ENCODE measurements at regions not wholly inside any gene's neighbourhood (a gene's known extent, or its start where the extent isn't known, plus 50 kb on each side); places are given as distances from the start of the nearest gene placed in this dataset.

- 89% methylated on average over 5 of the region's 5 CpGs for WGBS
- H3K27me3 ChIP-seq (ENCODE audit: control insufficient read depth in 4 of 4, insufficient read depth in 4 of 4, low read length in 3 of 4): no peaks in the 10 kb centered on the region
Measured at GRCh38 chr12:111081600-111081999, 161.2 kb upstream of the MYL2 start.

More at GRCh38 chr12:111081600-111081999, 161.2 kb upstream of the MYL2 start:
- no peaks in the 10 kb centered on the region for H3K9me3 ChIP-seq (ENCODE audit: control insufficient read depth in 4 of 4, low read length in 3 of 4)
- TF ChIP-seq HNF4G (IDR thresholded peaks at IDR 0.05): no peak
- no peak for TF ChIP-seq HNF4A (conservative IDR thresholded peaks at IDR 0.05)
- TF ChIP-seq EGR1 (IDR thresholded peaks at IDR 0.05; ENCODE audit: low read depth in 2 of 2): no peak
- TF ChIP-seq SP1 (IDR thresholded peaks at IDR 0.05): no peak
- TF ChIP-seq ZBTB33 (IDR thresholded peaks at IDR 0.05): no peak
- TF ChIP-seq YY1 (IDR thresholded peaks at IDR 0.05): no peak
- no peak for TF ChIP-seq ATF3 (IDR thresholded peaks at IDR 0.05)
- TF ChIP-seq FOXA2 (IDR thresholded peaks at IDR 0.05): no peak
- TF ChIP-seq, protein P1, sequence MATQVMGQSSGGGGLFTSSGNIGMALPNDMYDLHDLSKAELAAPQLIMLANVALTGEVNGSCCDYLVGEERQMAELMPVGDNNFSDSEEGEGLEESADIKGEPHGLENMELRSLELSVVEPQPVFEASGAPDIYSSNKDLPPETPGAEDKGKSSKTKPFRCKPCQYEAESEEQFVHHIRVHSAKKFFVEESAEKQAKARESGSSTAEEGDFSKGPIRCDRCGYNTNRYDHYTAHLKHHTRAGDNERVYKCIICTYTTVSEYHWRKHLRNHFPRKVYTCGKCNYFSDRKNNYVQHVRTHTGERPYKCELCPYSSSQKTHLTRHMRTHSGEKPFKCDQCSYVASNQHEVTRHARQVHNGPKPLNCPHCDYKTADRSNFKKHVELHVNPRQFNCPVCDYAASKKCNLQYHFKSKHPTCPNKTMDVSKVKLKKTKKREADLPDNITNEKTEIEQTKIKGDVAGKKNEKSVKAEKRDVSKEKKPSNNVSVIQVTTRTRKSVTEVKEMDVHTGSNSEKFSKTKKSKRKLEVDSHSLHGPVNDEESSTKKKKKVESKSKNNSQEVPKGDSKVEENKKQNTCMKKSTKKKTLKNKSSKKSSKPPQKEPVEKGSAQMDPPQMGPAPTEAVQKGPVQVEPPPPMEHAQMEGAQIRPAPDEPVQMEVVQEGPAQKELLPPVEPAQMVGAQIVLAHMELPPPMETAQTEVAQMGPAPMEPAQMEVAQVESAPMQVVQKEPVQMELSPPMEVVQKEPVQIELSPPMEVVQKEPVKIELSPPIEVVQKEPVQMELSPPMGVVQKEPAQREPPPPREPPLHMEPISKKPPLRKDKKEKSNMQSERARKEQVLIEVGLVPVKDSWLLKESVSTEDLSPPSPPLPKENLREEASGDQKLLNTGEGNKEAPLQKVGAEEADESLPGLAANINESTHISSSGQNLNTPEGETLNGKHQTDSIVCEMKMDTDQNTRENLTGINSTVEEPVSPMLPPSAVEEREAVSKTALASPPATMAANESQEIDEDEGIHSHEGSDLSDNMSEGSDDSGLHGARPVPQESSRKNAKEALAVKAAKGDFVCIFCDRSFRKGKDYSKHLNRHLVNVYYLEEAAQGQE (IDR thresholded peaks at IDR 0.05): no peak
- TF ChIP-seq NR2F2 (IDR thresholded peaks at IDR 0.05): no peak
- no peak for TF ChIP-seq GABPA (IDR thresholded peaks at IDR 0.05 in 1 of 2, conservative IDR thresholded peaks at IDR 0.05 in 1 of 2)
- TF ChIP-seq CTCF (IDR thresholded peaks at IDR 0.05; ENCODE audit: low read depth, low read length, missing input control): no peak
- TF ChIP-seq JUND (IDR thresholded peaks at IDR 0.05): no peak
- no peak overlapping the region for H3K27ac ChIP-seq (ENCODE audit: low read depth in 1 of 2, low read length in 2 of 2)
- peaks cover 0 to 4% (median 0%) of the 10 kb centered on the region in 4 donors for H3K36me3 ChIP-seq (ENCODE audit: control insufficient read depth in 4 of 4, insufficient read depth in 3 of 4, low read depth in 1 of 4, low read length in 3 of 4)
- DNase-seq (ENCODE audit: low spot score): no peak
- H3K9ac ChIP-seq (ENCODE audit: low read depth in 1 of 2, low read length in 2 of 2): no peak overlapping the region
- H3K4me3 ChIP-seq (ENCODE audit: low read depth in 1 of 3, low read length in 3 of 3): no peak overlapping the region
- H3K4me1 ChIP-seq (ENCODE audit: control insufficient read depth in 4 of 4, insufficient read depth in 4 of 4, low read length in 3 of 4): peaks cover 6 to 86% (median 64%) of the 10 kb centered on the region in 4 donors
